ENCODE measurements at regions not wholly inside any gene's neighbourhood (a gene's known extent, or its start where the extent isn't known, plus 50 kb on each side); places are given as distances from the start of the nearest gene placed in this dataset.

- no peak for DNase-seq
Observed at GRCh38 chr13:58051807-58052375, 420.3 kb downstream of the PCDH17 start.

DNA sequence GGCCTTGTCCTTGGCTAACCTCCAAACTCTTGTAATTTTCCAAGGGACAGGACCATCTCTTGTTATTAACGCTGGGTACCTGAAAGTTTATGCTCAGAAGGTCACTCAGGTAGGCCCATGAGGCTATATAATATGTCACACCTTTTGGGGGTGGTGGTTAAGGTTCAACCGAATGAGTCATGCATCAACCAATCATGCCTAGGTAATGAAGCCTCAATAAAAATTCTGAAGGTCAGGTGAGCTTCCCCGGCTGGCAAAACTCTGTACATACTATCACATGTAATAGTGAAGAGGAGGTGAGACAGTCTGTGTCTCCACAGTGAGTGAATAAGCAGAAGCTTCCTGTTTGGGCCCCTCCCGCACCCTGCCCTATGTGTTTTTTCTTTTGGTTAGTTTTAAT, 424.9 kb downstream of the PCDH17 start:
- no peak for DNase-seq

DNA sequence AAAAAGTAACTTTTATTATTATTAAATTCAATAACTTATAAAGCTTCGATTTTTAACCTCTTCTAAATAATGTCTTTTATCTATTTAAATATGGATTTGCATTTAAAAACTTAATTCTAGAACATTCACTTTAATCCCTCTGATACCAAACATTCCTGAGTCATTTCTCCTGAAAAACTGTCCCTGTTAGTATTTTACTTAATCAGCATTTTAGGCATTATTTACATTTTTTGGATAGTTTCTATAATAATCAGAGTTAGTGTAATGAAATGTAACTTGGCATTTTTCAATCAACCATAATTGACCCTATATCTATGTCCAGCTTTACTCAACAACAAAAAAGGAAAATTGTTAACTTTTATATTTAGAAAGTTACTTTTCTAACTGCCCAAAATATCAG, 428.1 kb downstream of the PCDH17 start:
- no peak for DNase-seq

- DNase-seq, result no peak
Observed at GRCh38 chr13:58080806-58081205, 449.3 kb downstream of the PCDH17 start.

DNA sequence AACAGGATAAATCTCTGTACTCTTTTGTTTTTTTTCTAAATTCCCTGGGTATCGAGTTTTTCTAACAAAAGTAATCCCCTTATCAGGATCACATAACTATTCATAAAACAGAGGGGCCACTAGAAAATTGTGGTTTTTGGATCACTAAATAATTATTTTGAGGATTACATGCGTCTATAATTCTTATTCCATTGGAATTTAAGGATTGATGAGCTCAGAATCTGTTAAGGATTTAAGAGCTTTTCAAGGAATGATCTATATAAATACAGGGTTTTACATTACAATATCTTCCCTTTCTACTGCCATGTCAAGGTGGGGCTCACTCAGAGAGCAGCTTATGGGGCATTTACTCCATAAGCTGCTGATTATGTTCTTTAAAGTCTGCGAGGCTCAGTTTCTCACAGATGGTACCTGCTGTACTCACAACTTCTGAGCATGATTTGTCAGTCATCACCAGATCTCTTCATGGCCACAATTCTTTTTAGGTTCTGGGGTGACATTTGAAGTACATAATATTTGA, 449.8 kb downstream of the PCDH17 start:
- no peak for DNase-seq

- no peak for DNase-seq
Observed at GRCh38 chr13:58083064-58083463, 451.5 kb downstream of the PCDH17 start.

DNA sequence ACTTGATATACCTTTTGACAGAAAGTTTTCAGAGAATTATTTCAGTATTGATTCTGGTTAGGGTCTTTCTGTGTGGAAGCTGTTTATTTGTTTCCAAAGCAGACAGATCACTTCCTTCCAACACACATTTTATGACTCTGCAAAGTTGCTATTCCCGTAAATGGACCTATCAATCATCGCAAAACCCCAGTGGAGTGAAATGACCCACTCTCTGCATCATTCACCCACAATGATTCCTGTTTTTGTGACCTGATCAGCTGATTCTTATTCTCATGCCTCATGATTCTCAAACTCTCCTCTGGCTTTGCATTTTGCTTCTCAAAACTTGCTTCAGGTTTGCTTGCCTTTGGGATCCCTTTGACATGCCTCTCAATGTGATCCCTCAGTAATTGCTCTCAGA, 453.7 kb downstream of the PCDH17 start:
- DNase-seq, result no peak

- DNase-seq, result no peak
Observed at GRCh38 chr13:58085819-58086218, 454.3 kb downstream of the PCDH17 start.

DNA sequence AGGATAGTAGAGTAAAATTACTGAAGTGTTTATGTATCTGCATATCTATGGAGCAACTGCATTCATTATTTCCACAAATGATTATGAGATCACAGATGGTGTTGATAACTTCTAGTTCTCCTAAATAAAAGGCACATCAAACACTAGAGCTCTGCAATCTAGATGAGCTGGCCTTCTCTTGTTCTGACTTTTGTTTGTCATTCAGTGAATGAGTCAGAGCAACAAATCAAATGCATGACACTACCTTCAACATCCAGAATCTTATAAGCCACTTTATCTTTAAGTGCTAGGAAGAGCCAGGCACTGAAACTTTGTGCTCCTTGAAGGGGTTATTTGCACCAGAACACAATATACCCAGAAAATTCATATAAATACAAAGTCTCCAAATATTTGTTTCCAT, 456.0 kb downstream of the PCDH17 start:
- DNase-seq, result no peak

GRCh38 chr13:58093394-58093793, 461.9 kb downstream of the PCDH17 start:
- DNase-seq, result no peak

- no peak for DNase-seq
Observed at GRCh38 chr13:58097831-58098230, 466.3 kb downstream of the PCDH17 start.

DNA sequence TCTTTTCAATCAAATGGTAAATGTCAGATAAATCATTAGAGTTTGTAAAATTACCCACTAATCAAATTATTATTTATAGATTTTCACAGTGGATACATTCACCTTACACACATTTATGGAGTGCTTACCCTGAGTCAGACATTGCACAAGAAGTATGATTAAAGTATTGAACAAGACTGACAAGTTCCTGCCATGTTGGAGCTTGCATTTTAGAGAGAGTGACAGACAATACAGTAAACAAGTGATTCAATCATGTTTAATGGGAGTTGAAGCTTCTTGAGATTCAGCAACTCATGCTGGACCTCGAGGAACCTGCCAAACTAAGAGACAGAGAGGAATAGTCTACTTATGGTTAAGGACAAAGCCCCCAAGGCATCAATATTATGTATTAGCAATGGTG, 487.8 kb downstream of the PCDH17 start:
- no peak for DNase-seq

GRCh38 chr13:58119804-58120203, 488.3 kb downstream of the PCDH17 start:
- DNase-seq, result no peak

- no peak for DNase-seq
Observed at GRCh38 chr13:58126496-58126895, 495.0 kb downstream of the PCDH17 start.

- DNase-seq, result no peak
Observed at GRCh38 chr13:58134012-58134411, 502.5 kb downstream of the PCDH17 start.

GRCh38 chr13:58134525-58134924, 503.0 kb downstream of the PCDH17 start:
- no peak for DNase-seq

- DNase-seq, result no peak
Observed at GRCh38 chr13:58142952-58143351, 511.4 kb downstream of the PCDH17 start.

DNA sequence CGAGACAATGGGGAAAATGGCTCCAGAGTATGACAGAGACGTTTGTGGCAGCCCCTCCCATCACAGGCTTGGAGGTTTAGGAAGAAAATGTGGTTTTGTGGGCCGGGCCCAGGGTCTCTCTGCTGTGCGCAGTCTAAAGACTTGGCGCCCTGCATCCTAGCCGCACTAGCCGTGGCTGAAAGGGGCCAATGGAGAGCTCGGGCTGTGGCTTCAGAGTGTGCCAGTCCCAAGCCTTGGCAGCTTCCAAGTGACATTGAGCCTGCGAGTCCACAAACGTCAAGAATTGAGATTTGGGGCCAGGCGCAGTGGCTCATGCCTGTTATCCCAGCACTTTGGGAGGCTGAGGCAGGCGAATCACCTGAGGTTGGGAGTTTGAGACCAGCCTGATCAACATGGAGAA, 513.1 kb downstream of the PCDH17 start:
- no peak for DNase-seq

DNA sequence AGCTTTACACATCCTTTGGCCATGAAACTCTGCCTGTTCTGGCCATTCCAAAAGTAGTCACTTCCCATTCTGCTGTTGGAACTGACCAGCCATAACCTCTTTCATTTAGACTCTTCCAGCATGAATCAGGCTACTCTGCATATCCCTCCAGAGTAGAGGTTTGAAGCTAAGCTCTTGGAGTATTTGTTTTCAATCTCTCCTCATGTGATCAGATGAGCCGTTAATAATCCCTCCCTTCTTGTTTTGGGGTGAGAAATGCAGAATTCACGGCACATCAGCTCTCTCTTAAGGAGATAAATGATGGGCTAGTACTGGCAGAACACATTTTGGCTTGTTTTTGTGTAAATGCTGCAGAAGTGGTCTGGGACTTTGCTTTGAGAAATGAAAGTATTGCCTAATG, 519.9 kb downstream of the PCDH17 start:
- DNase-seq, result no peak

DNA sequence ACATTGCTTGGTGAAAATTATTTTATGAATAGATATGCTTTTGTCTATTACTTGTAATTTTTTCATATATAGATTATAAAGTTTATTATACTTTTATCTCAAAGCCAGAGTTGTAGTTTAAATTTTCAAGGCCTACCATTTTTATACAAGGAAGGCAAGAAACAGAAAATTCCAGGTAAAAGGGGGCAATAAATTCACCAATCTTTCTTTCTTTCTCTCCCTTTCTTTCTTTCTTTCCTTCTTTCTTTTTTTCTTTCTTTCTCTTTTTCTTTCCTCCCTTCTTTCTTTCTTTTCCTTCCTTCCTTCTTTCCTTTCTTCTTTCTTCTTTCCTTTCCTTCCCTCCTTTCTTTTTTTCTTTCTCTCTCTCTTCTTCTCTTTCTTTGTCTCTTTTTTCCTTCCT, 529.4 kb downstream of the PCDH17 start:
- DNase-seq, result no peak

DNA sequence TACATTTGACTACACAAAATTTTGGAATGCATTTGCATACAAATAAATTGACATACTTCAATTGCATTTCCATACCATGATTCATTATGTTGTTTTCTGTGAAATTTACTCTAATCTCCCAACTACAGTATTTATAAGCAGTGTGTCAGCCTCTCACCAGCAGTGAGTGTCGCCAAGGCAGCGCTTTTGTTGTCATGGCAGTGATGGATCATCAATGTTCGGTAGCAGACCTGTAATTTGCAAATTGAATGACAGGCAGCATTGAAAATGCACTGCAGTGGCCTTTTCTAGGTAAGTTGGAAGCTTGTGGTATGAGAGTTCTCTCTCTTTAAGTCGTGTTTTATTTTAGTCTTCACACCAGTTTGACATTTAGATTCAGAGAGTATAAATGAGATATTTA, 534.1 kb downstream of the PCDH17 start:
- DNase-seq, result no peak

- no peak for DNase-seq
Observed at GRCh38 chr13:58181111-58181510, 549.6 kb downstream of the PCDH17 start.

GRCh38 chr13:58187881-58188280, 556.3 kb downstream of the PCDH17 start:
- DNase-seq, result no peak

GRCh38 chr13:58190577-58190976, 559.0 kb downstream of the PCDH17 start:
- DNase-seq, result no peak

GRCh38 chr13:58191754-58192153, 560.2 kb downstream of the PCDH17 start:
- DNase-seq, result no peak

GRCh38 chr13:58202099-58202498, 570.6 kb downstream of the PCDH17 start:
- DNase-seq, result no peak

Measured in CD4-positive, alpha-beta T cell treated with Interleukin-17A for 4 hours (primary cell).